Adrenal gland (tissue), 5 donors: ENCODE measurements at regions not wholly inside any gene's neighbourhood (a gene's known extent, or its start where the extent isn't known, plus 50 kb on each side); places are given as distances from the start of the nearest gene placed in this dataset.

Source experiments
- POLR2A ChIP-seq, 2 donors: fragments of 450-650 bp; IDR thresholded peaks; one replicate each; pipeline ENCODE4 v1.6.1; 2017; ENCODE audit warnings: antibody characterized with exemption in 2 of 2, mild to moderate bottlenecking in 2 of 2, moderate library complexity in 1 of 2
- TF ChIP-seq, protein P1 (sequence below), 6 experiments: fragments of 450-650 bp in 4 of 6; fragments of 200-600 bp in 2 of 6; sonication (generic) in 1 of 6; IDR thresholded peaks; 1 replicate in 5 of 6; 2 replicates in 1 of 6; pipeline versions ENCODE4 v1.5.1 to v1.8.0; 2016 to 2021; ENCODE audit warnings: antibody characterized with exemption in 6 of 6, mild to moderate bottlenecking in 2 of 6, moderate library complexity in 1 of 6
- donor health status: DM: no; HTN: no; CAD: no.

GRCh38 chr18:67574749-67575148 lies 58.2 kb upstream of the DSEL start:
- TF ChIP-seq, protein P1, sequence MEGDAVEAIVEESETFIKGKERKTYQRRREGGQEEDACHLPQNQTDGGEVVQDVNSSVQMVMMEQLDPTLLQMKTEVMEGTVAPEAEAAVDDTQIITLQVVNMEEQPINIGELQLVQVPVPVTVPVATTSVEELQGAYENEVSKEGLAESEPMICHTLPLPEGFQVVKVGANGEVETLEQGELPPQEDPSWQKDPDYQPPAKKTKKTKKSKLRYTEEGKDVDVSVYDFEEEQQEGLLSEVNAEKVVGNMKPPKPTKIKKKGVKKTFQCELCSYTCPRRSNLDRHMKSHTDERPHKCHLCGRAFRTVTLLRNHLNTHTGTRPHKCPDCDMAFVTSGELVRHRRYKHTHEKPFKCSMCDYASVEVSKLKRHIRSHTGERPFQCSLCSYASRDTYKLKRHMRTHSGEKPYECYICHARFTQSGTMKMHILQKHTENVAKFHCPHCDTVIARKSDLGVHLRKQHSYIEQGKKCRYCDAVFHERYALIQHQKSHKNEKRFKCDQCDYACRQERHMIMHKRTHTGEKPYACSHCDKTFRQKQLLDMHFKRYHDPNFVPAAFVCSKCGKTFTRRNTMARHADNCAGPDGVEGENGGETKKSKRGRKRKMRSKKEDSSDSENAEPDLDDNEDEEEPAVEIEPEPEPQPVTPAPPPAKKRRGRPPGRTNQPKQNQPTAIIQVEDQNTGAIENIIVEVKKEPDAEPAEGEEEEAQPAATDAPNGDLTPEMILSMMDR (IDR thresholded peaks at IDR 0.05): no peak
- TF ChIP-seq POLR2A (IDR thresholded peaks at IDR 0.05): no peak
